GM12891 (cell line): ENCODE measurements at regions not wholly inside any gene's neighbourhood (a gene's known extent, or its start where the extent isn't known, plus 50 kb on each side); places are given as distances from the start of the nearest gene placed in this dataset.

Source experiments
- POLR2AphosphoS5 ChIP-seq: IDR thresholded peaks from 2 replicates; pipeline ENCODE4 v1.6.1; 2011; ENCODE audit warnings: low read depth, low read length, control low read depth
- SPI1 ChIP-seq: IDR thresholded peaks from 2 replicates; pipeline ENCODE4 v1.6.1; 2011; ENCODE audit warnings: low read depth, low read length, control low read depth
- TAF1 ChIP-seq: IDR thresholded peaks from 2 replicates; pipeline ENCODE4 v1.6.1; 2011; ENCODE audit warnings: low read depth, low read length, control low read depth

DNA sequence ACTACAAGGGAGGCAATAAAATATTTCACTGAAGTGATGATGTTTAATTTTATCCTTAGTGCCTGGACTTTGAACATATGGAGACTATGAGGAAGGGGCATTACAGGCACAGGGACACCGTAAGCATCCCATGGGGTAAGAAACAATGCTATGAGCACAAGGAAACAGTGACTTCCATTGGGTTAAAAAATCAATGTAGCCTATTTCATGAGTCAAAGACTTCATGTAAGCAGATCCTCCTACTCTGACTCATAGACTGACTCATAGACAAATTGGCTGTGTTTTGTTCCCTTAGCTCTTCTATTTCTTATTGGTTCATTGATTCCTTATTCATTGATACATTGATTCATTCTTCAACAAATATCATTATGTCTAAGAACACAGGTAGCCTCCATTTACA lies 351.0 kb downstream of the PRELID2 start:
- TF ChIP-seq SPI1, result no peak
- no peak for TF ChIP-seq POLR2AphosphoS5
- no peak for TF ChIP-seq TAF1
